ENCODE measurements at regions not wholly inside any gene's neighbourhood (a gene's known extent, or its start where the extent isn't known, plus 50 kb on each side); places are given as distances from the start of the nearest gene placed in this dataset.

DNA sequence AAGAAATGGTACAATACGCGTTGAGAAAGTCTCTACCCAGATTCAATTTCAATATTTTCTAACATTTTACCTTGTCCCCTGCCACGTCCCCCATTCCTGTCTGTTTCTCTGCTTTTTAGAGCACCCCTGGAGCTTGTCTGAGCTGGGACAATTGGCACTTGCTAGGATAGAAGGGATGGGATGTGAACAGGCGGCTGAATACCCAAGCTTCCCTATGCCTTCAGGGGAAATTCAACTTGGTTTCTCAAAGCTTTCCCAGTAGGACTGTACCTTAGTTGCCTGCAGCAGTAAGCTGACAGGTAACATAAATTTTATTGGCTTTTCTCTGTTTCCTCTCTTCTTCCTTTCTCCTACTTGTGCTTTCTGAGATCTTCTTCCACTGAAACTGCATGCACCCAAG is 1663.3 kb downstream of the EFNB2 start:
- CTCF ChIA-PET, result no interaction called here
- Histone ChIP-seq H2AK5ac (ENCODE audit: low read depth, low read length) (no peak overlapping the region), H3K23ac (ENCODE audit: low read depth, low read length) (no peak overlapping the region), H3K4me2 (ENCODE audit: low read depth, low read length) (no peak overlapping the region), H3K27me3 (ENCODE audit: control insufficient read depth, insufficient read depth, low read length) (no peaks in the 10 kb centered on the region), H3K9me1 (ENCODE audit: insufficient read depth, low read length) (no peaks in the 10 kb centered on the region), H3K4me3 (ENCODE audit: insufficient read depth, low read depth, low read length) (no peak overlapping the region), H3K79me1 (ENCODE audit: low read depth in 1 of 2, low read length in 2 of 2) (no peaks in the 10 kb centered on the region), H3K9ac (ENCODE audit: low read depth, low read length) (no peak overlapping the region), H4K8ac (ENCODE audit: low read depth in 2 of 2, low read length in 2 of 2) (no peak overlapping the region), H3K4me1 (ENCODE audit: control insufficient read depth, insufficient read depth, low read length) (no peaks in the 10 kb centered on the region), H3K14ac (replicated peaks; ENCODE audit: low read depth, low read length) (no peak overlapping the region), H3K56ac (ENCODE audit: extremely low read depth, insufficient read depth, low read length) (no peak overlapping the region), H4K20me1 (ENCODE audit: insufficient read depth, low read length) (no peaks in the 10 kb centered on the region), H4K5ac (ENCODE audit: low read depth, low read length) (no peak overlapping the region), H3K18ac (ENCODE audit: low read depth, low read length) (no peak overlapping the region), H2BK20ac (ENCODE audit: low read depth, low read length) (no peak overlapping the region), H2AFZ (replicated peaks; ENCODE audit: low read length, poor library complexity) (no peak overlapping the region), H2BK120ac (ENCODE audit: low read depth, low read length) (no peak overlapping the region), H3K27ac (ENCODE audit: insufficient read depth, low read length) (no peak overlapping the region), H3K9me3 (ENCODE audit: control insufficient read depth, insufficient read depth, low read length) (no peaks in the 10 kb centered on the region), H2AK9ac (replicated peaks; ENCODE audit: low read depth, low read length, poor library complexity) (no peak overlapping the region), H3K4ac (ENCODE audit: low read depth, low read length) (no peak overlapping the region), H4K91ac (ENCODE audit: insufficient read depth, low read depth, low read length) (no peak overlapping the region), H2BK15ac (ENCODE audit: low read depth, low read length) (no peak overlapping the region), H2BK5ac (ENCODE audit: low read depth, low read length, poor library complexity, severe bottlenecking) (no peak overlapping the region), H3K36me3 (ENCODE audit: control insufficient read depth, insufficient read depth, low read length) (no peaks in the 10 kb centered on the region)
- no CpG with 5 or more reads among the region's 4 CpGs for WGBS, 2 experiments (ENCODE audit: extremely low coverage in 2 of 2, insufficient read length in 1 of 2)
- intact Hi-C loops (cut with micrococcal nuclease), result no loop called here
- POLR2A ChIA-PET (ENCODE audit: unreplicated experiment), result no interaction called here
- TF ChIP-seq, protein P1, sequence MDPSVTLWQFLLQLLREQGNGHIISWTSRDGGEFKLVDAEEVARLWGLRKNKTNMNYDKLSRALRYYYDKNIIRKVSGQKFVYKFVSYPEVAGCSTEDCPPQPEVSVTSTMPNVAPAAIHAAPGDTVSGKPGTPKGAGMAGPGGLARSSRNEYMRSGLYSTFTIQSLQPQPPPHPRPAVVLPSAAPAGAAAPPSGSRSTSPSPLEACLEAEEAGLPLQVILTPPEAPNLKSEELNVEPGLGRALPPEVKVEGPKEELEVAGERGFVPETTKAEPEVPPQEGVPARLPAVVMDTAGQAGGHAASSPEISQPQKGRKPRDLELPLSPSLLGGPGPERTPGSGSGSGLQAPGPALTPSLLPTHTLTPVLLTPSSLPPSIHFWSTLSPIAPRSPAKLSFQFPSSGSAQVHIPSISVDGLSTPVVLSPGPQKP (IDR thresholded peaks at IDR 0.05; ENCODE audit: borderline replicate concordance, low read depth, low read length), result no peak
- TF ChIP-seq RCOR1 (IDR thresholded peaks at IDR 0.05; ENCODE audit: insufficient replicate concordance, low read length) (no peak), MAFK (IDR thresholded peaks at IDR 0.05; ENCODE audit: low read depth, low read length) (no peak), FOS (IDR thresholded peaks at IDR 0.05; ENCODE audit: low read depth, low read length) (no peak), BHLHE40 (IDR thresholded peaks at IDR 0.05; ENCODE audit: low read depth, low read length) (no peak), MAZ (IDR thresholded peaks at IDR 0.05; ENCODE audit: borderline replicate concordance, low read depth, low read length) (no peak), RAD21 (IDR thresholded peaks at IDR 0.05; ENCODE audit: low read length) (no peak), MXI1 (IDR thresholded peaks at IDR 0.05; ENCODE audit: borderline replicate concordance, low read depth, low read length) (no peak)
- no TSS peak for BruUV-seq (replicated peaks)
- dilution Hi-C loops (cut with HindIII; ENCODE audit: low sequenced_read_pairs, unreplicated experiment), result no loop called here
- DNase-seq (no peak), ATAC-seq (ENCODE audit: low read depth) (no peak)
- in situ Hi-C loops (cut with MboI; ENCODE audit: low sequenced_read_pairs), result no loop called here

Data from IMR-90 (cell line).